SK-N-SH treated with all-trans-retinoic acid at 6 μM for 48 hours (cell line): ENCODE measurements at regions not wholly inside any gene's neighbourhood (a gene's known extent, or its start where the extent isn't known, plus 50 kb on each side); places are given as distances from the start of the nearest gene placed in this dataset.
A peak's percentile ranks its signal among the peaks of the same experiment; 100 is the strongest.

Experiments
- ATAC-seq: fragments of 200-7000 bp; cut with Tn5 transposase; 3 replicates; pipeline ENCODE4 v1.9.1; 2020; ENCODE audit warnings: mild to moderate bottlenecking, moderate library complexity
- ARNTL ChIP-seq: fragments of 450-650 bp; formaldehyde crosslinking; IDR thresholded peaks from 2 replicates; pipeline ENCODE4 v1.5.0; 2020; ENCODE audit warnings: low read depth, mild to moderate bottlenecking, moderate library complexity, borderline replicate concordance
- BACH2 ChIP-seq: fragments of 250-450 bp; sonication (Bioruptor Pico); IDR thresholded peaks from 2 replicates; pipeline ENCODE4 v1.9.0; 2021; ENCODE audit warnings: mild to moderate bottlenecking, borderline replicate concordance
- CREB5 ChIP-seq: fragments of 250-450 bp; sonication (Bioruptor Pico); IDR thresholded peaks from 2 replicates; pipeline ENCODE4 v1.5.1; 2020; ENCODE audit warnings: low read depth, mild to moderate bottlenecking, moderate library complexity
- CSDC2 ChIP-seq: fragments of 250-450 bp; sonication (Bioruptor Pico); IDR thresholded peaks from 2 replicates; pipeline ENCODE4 v1.5.0; 2020; ENCODE audit warnings: mild to moderate bottlenecking, moderate library complexity
- ESRRG ChIP-seq: fragments of 250-450 bp; sonication (Bioruptor Pico); IDR thresholded peaks from 2 replicates; pipeline ENCODE4 v1.6.1; 2021; ENCODE audit warnings: mild to moderate bottlenecking
- GLIS3 ChIP-seq: fragments of 250-450 bp; sonication (Bioruptor Pico); IDR thresholded peaks from 2 replicates; pipeline ENCODE4 v1.5.0; 2020; ENCODE audit warnings: mild to moderate bottlenecking, moderate library complexity
- PATZ1 ChIP-seq: fragments of 250-450 bp; sonication (Bioruptor Pico); IDR thresholded peaks from 2 replicates; pipeline ENCODE4 v1.8.0; 2020; ENCODE audit warnings: mild to moderate bottlenecking, moderate library complexity, borderline replicate concordance
- PPARA ChIP-seq: fragments of 250-450 bp; sonication (Bioruptor Pico); IDR thresholded peaks from 2 replicates; pipeline ENCODE4 v1.5.0; 2020; ENCODE audit warnings: mild to moderate bottlenecking, borderline replicate concordance
- RARB ChIP-seq: fragments of 250-450 bp; sonication (Bioruptor Pico); IDR thresholded peaks from 2 replicates; pipeline ENCODE4 v1.8.0; 2021; ENCODE audit warnings: mild to moderate bottlenecking, moderate library complexity
- SNAI2 ChIP-seq: fragments of 250-450 bp; sonication (Bioruptor Pico); IDR thresholded peaks from 2 replicates; pipeline ENCODE4 v1.5.0; 2020; ENCODE audit warnings: mild to moderate bottlenecking, moderate library complexity
- TOX ChIP-seq: fragments of 250-450 bp; sonication (Bioruptor Pico); IDR thresholded peaks from 2 replicates; pipeline ENCODE4 v1.8.0; 2021; ENCODE audit warnings: mild to moderate bottlenecking, moderate library complexity, borderline replicate concordance
- TSHZ2 ChIP-seq: fragments of 250-450 bp; sonication (Bioruptor Pico); IDR thresholded peaks from 2 replicates; pipeline ENCODE4 v1.5.0; 2020; ENCODE audit warnings: mild to moderate bottlenecking, moderate library complexity
- ZFP30 ChIP-seq: fragments of 450-650 bp; formaldehyde crosslinking; IDR thresholded peaks from 2 replicates; pipeline ENCODE4 v1.5.0; 2022; ENCODE audit warnings: mild to moderate bottlenecking, moderate library complexity
- ZNF565 ChIP-seq: fragments of 450-650 bp; formaldehyde crosslinking; conservative IDR thresholded peaks from 2 replicates; pipeline ENCODE4 v1.5.0; 2020; ENCODE audit warnings: low read depth, mild to moderate bottlenecking, moderate library complexity
- ZNF70 ChIP-seq: fragments of 450-650 bp; formaldehyde crosslinking; IDR thresholded peaks from 2 replicates; pipeline ENCODE4 v1.5.0; 2020; ENCODE audit warnings: mild to moderate bottlenecking, moderate library complexity
- ZNF8 ChIP-seq: fragments of 450-650 bp; formaldehyde crosslinking; IDR thresholded peaks from 2 replicates; pipeline ENCODE4 v1.5.0; 2020; ENCODE audit warnings: mild to moderate bottlenecking, moderate library complexity
- TF ChIP-seq, protein P1 (sequence below): fragments of 250-450 bp; sonication (Bioruptor Pico); IDR thresholded peaks from 2 replicates; pipeline ENCODE4 v1.8.0; 2021; ENCODE audit warnings: low read depth, mild to moderate bottlenecking, moderate library complexity, borderline replicate concordance
- TF ChIP-seq, protein P2 (sequence below): fragments of 250-450 bp; sonication (Bioruptor Pico); IDR thresholded peaks from 2 replicates; pipeline ENCODE4 v1.5.1; 2021; ENCODE audit warnings: mild to moderate bottlenecking, moderate library complexity

- no peak for ATAC-seq
- TF ChIP-seq TSHZ2 (CRISPR knock-in tag) (no peak), ARNTL (CRISPR knock-in tag) (no peak), ESRRG (CRISPR knock-in tag) (no peak), CSDC2 (CRISPR knock-in tag) (no peak), ZNF565 (CRISPR knock-in tag) (no peak), TOX (no peak)
- TF ChIP-seq, protein P1, sequence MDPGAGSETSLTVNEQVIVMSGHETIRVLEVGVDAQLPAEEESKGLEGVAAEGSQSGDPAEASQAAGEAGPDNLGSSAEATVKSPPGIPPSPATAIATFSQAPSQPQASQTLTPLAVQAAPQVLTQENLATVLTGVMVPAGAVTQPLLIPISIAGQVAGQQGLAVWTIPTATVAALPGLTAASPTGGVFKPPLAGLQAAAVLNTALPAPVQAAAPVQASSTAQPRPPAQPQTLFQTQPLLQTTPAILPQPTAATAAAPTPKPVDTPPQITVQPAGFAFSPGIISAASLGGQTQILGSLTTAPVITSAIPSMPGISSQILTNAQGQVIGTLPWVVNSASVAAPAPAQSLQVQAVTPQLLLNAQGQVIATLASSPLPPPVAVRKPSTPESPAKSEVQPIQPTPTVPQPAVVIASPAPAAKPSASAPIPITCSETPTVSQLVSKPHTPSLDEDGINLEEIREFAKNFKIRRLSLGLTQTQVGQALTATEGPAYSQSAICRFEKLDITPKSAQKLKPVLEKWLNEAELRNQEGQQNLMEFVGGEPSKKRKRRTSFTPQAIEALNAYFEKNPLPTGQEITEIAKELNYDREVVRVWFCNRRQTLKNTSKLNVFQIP (CRISPR knock-in tag): no peak
- TF ChIP-seq, all 23 proteins: peak for 0
These were observed 267.0 kb upstream of the CFAP20DC start for GRCh38 chr3:59316688-59317275.

- peak; percentile 67 for ATAC-seq
- no peak for TF ChIP-seq ZNF565 (CRISPR knock-in tag)
- TF ChIP-seq PPARA (CRISPR knock-in tag): no peak
- TF ChIP-seq RARB: no peak
- no peak for TF ChIP-seq CREB5
- no peak for TF ChIP-seq BACH2 (CRISPR knock-in tag)
- no peak for TF ChIP-seq CSDC2 (CRISPR knock-in tag)
- no peak for TF ChIP-seq ZFP30
These were observed 263.5 kb upstream of the CFAP20DC start for GRCh38 chr3:59313365-59313764.

GRCh38 chr3:59311231-59311630 is 261.4 kb upstream of the CFAP20DC start:
- TF ChIP-seq RARB (no peak), ZFP30 (no peak)
- ATAC-seq: no peak

DNA sequence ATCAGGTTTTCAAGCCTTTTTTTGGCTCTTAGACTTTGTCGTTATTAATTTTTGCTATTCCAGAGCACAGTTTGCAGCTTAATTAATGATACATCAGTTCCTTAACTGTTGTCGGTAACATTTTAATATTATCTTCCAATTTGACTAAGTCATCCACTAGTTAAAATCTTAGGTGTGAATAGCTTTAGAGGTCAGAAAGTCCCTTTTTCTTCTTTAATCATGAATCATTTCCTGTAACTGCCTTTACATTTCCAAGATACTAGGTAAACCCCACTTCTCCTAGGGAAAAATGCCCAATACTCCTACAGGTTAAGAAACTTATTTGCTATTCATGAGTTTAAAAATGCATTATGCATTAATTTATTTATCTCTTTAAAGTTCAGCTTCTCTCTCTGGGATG is 260.9 kb upstream of the CFAP20DC start:
- no peak for ATAC-seq

DNA sequence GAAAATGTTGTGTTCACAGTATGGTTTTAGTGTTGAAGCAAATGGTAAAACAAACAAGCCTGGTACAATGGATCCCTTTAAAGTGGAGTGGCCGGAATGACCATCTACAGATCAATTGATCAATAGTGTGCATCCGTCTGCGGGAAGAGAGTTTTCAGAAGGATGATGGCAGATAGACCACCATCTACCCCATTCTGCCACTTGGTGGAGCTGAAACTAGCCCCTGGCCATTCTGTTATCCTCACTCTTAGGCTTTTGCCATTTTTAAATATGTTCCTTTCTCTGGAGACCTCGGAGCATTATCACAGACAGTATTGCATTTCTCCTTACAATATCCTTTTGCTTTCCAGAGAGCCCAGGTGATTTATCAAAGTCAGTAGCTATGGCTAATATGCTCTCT is 258.9 kb upstream of the CFAP20DC start:
- ATAC-seq: no peak
- TF ChIP-seq RARB (no peak), ZNF70 (CRISPR knock-in tag) (no peak), ESRRG (CRISPR knock-in tag) (no peak), ZNF8 (no peak), BACH2 (CRISPR knock-in tag) (no peak), CSDC2 (CRISPR knock-in tag) (no peak), ZNF565 (CRISPR knock-in tag) (no peak), CREB5 (no peak), GLIS3 (CRISPR knock-in tag) (no peak), TSHZ2 (CRISPR knock-in tag) (no peak), TOX (no peak), PATZ1 (no peak)
- TF ChIP-seq, protein P1 (CRISPR knock-in tag): no peak
- TF ChIP-seq, protein P2, sequence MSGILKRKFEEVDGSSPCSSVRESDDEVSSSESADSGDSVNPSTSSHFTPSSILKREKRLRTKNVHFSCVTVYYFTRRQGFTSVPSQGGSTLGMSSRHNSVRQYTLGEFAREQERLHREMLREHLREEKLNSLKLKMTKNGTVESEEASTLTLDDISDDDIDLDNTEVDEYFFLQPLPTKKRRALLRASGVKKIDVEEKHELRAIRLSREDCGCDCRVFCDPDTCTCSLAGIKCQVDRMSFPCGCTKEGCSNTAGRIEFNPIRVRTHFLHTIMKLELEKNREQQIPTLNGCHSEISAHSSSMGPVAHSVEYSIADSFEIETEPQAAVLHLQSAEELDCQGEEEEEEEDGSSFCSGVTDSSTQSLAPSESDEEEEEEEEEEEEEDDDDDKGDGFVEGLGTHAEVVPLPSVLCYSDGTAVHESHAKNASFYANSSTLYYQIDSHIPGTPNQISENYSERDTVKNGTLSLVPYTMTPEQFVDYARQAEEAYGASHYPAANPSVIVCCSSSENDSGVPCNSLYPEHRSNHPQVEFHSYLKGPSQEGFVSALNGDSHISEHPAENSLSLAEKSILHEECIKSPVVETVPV (CRISPR knock-in tag): no peak

More for the DNA sequence above, 260.9 kb upstream of the CFAP20DC start:
- TF ChIP-seq SNAI2: no peak
